Keratinocyte (primary cell): ENCODE measurements at regions not wholly inside any gene's neighbourhood (a gene's known extent, or its start where the extent isn't known, plus 50 kb on each side); places are given as distances from the start of the nearest gene placed in this dataset.

Source experiments
- EZH2 ChIP-seq: IDR thresholded peaks from one replicate; pipeline ENCODE4 v1.6.1; 2012; ENCODE audit warnings: inconsistent platforms, mild to moderate bottlenecking, low read length, moderate library complexity
- TF ChIP-seq, protein P1 (sequence below), 3 experiments: IDR thresholded peaks in 1 of 3; conservative IDR thresholded peaks in 1 of 3; optimal IDR thresholded peaks in 1 of 3; 2 replicates in 2 of 3; 3 replicates in 1 of 3; pipeline versions ENCODE3 to v1.5.1; 2011; ENCODE audit warnings: low read length in 3 of 3, mild to moderate bottlenecking in 3 of 3, moderate library complexity in 2 of 3, control low read depth in 1 of 3, inconsistent platforms in 1 of 3; ENCODE audit not compliant: insufficient read depth in 2 of 3; ENCODE audit errors: extremely low read depth in 1 of 3

- TF ChIP-seq, protein P1, sequence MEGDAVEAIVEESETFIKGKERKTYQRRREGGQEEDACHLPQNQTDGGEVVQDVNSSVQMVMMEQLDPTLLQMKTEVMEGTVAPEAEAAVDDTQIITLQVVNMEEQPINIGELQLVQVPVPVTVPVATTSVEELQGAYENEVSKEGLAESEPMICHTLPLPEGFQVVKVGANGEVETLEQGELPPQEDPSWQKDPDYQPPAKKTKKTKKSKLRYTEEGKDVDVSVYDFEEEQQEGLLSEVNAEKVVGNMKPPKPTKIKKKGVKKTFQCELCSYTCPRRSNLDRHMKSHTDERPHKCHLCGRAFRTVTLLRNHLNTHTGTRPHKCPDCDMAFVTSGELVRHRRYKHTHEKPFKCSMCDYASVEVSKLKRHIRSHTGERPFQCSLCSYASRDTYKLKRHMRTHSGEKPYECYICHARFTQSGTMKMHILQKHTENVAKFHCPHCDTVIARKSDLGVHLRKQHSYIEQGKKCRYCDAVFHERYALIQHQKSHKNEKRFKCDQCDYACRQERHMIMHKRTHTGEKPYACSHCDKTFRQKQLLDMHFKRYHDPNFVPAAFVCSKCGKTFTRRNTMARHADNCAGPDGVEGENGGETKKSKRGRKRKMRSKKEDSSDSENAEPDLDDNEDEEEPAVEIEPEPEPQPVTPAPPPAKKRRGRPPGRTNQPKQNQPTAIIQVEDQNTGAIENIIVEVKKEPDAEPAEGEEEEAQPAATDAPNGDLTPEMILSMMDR (optimal IDR thresholded peaks at IDR 0.05 in 1 of 3, IDR thresholded peaks at IDR 0.05 in 1 of 3, conservative IDR thresholded peaks at IDR 0.05 in 1 of 3; ENCODE audit: extremely low read depth in 1 of 3, insufficient read depth in 2 of 3, low read length in 3 of 3): no peak
- TF ChIP-seq EZH2: no peak
Observed at GRCh38 chr7:84454174-84454959, 259.8 kb upstream of the SEMA3A start.
